PFSK-1 (cell line): ENCODE measurements at regions not wholly inside any gene's neighbourhood (a gene's known extent, or its start where the extent isn't known, plus 50 kb on each side); places are given as distances from the start of the nearest gene placed in this dataset.

ENCODE experiments used
- FOXP2 ChIP-seq: optimal IDR thresholded peaks from 2 replicates; pipeline ENCODE3; 2011; ENCODE audit warnings: borderline replicate concordance, control low read depth, inconsistent platforms; ENCODE audit not compliant: insufficient read depth; ENCODE audit errors: extremely low read length, extremely low read depth
- POLR2AphosphoS5 ChIP-seq: IDR thresholded peaks from 2 replicates; pipeline ENCODE4 v1.6.1; 2012; ENCODE audit warnings: low read depth, mild to moderate bottlenecking, control low read depth, low read length, moderate library complexity
- SIN3A ChIP-seq: IDR thresholded peaks from 2 replicates; pipeline ENCODE4 v1.6.1; 2012; ENCODE audit warnings: mild to moderate bottlenecking, low read length, moderate library complexity, borderline replicate concordance; ENCODE audit not compliant: insufficient read depth
- TAF1 ChIP-seq: IDR thresholded peaks from 2 replicates; pipeline ENCODE4 v1.6.1; 2012; ENCODE audit warnings: low read length, control low read depth, borderline replicate concordance; ENCODE audit not compliant: insufficient read depth
- TF ChIP-seq, protein P1 (sequence below), 2 experiments: IDR thresholded peaks; 2 replicates each; pipeline versions ENCODE4 v1.6.1 to v1.8.0; 2011 to 2012; ENCODE audit warnings: low read depth in 2 of 2, low read length in 2 of 2, control low read depth in 1 of 2, inconsistent platforms in 1 of 2, mild to moderate bottlenecking in 1 of 2, moderate library complexity in 1 of 2; ENCODE audit not compliant: insufficient read depth in 1 of 2

DNA sequence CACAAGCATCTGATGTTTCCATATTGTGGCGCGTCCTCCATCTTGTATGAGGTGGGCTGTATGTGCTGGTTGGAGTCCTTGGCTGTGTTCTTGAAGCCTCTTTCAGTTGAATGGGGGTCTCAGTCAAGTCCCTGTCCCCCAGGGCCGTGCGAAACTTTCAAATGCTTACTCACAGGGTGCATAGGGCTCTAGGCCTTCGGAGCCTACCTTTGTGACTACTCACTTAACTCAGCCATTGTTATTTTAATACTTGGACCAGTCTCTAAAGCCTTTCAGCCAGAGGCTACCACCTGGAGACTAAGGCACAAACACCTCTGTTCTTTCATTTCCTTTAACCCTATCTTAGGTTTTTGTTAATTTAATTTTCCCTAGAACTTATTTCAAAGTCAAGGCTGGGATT, 785.9 kb downstream of the GATA3 start:
- TF ChIP-seq SIN3A (no peak), TAF1 (no peak), POLR2AphosphoS5 (no peak), FOXP2 (no peak)
- TF ChIP-seq, protein P1, sequence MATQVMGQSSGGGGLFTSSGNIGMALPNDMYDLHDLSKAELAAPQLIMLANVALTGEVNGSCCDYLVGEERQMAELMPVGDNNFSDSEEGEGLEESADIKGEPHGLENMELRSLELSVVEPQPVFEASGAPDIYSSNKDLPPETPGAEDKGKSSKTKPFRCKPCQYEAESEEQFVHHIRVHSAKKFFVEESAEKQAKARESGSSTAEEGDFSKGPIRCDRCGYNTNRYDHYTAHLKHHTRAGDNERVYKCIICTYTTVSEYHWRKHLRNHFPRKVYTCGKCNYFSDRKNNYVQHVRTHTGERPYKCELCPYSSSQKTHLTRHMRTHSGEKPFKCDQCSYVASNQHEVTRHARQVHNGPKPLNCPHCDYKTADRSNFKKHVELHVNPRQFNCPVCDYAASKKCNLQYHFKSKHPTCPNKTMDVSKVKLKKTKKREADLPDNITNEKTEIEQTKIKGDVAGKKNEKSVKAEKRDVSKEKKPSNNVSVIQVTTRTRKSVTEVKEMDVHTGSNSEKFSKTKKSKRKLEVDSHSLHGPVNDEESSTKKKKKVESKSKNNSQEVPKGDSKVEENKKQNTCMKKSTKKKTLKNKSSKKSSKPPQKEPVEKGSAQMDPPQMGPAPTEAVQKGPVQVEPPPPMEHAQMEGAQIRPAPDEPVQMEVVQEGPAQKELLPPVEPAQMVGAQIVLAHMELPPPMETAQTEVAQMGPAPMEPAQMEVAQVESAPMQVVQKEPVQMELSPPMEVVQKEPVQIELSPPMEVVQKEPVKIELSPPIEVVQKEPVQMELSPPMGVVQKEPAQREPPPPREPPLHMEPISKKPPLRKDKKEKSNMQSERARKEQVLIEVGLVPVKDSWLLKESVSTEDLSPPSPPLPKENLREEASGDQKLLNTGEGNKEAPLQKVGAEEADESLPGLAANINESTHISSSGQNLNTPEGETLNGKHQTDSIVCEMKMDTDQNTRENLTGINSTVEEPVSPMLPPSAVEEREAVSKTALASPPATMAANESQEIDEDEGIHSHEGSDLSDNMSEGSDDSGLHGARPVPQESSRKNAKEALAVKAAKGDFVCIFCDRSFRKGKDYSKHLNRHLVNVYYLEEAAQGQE (IDR thresholded peaks at IDR 0.05; ENCODE audit: insufficient read depth in 1 of 2, low read depth in 2 of 2, low read length in 2 of 2) = no peak

DNA sequence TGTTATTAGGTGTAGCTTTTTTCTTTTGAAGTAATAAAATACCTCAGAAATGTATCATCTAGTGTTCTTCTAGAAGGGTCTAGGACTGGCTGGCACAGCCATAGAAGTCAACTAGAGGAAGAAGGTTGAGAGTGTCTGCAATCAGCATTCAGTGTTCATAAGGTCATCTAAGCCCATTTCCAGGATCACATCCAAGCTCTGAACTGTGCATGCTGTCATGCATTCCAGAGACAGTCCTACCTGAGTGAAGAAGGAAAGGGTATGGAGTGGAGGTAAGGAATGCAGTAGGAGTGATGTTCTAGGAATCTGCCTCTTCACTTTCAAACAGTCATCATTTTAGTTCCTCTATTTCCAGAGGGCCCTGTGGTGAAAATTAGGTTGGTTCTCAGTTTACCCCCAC, 789.7 kb downstream of the GATA3 start:
- TF ChIP-seq SIN3A (no peak), TAF1 (no peak), POLR2AphosphoS5 (no peak), FOXP2 (no peak)
- TF ChIP-seq, protein P1 (IDR thresholded peaks at IDR 0.05; ENCODE audit: insufficient read depth in 1 of 2, low read depth in 2 of 2, low read length in 2 of 2) = no peak

DNA sequence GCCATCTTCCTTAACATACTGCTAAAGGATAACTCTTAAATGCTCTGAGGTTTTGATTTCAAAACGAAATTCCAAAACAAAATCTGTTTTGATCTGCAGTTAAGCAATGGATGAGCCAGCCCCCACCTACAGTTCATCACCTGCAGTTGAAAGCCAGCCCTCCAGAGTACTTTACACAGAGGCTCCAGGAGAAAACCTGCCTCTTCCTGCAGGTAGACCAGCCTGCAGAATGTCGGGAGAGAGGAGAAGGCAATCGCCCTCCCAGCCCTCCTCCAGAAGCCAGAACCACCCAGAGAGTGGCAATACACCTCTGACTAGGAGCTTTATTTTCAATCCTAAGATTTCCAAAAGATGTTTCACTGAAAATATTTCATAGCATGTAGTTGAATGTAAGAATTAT, 798.1 kb downstream of the GATA3 start:
- TF ChIP-seq SIN3A = no peak
- no peak for TF ChIP-seq FOXP2
- TF ChIP-seq POLR2AphosphoS5 = no peak
- no peak for TF ChIP-seq TAF1
- TF ChIP-seq, protein P1 (IDR thresholded peaks at IDR 0.05; ENCODE audit: insufficient read depth in 1 of 2, low read depth in 2 of 2, low read length in 2 of 2) = no peak

DNA sequence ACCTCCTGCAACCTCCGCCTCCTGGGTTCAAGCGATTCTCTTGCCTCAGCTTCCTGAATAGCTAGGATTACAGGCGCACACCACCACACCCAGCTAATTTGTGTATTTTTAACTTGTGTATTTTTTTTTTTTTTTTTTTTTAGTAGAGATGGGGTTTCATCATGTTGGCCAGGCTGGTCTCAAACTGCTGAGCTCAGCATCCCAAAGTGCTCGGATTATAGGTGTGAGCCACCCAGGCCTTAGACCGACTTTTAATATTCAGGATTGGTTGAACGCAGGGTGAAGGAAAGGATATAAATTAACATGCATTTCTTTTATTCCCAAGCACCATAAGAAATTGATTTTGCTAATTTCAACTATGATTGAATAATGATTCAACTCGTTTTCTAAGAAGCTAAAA, 798.6 kb downstream of the GATA3 start:
- no peak for TF ChIP-seq POLR2AphosphoS5
- TF ChIP-seq TAF1 = no peak
- no peak for TF ChIP-seq FOXP2
- TF ChIP-seq, protein P1 (IDR thresholded peaks at IDR 0.05; ENCODE audit: insufficient read depth in 1 of 2, low read depth in 2 of 2, low read length in 2 of 2) = no peak
- TF ChIP-seq SIN3A = no peak

DNA sequence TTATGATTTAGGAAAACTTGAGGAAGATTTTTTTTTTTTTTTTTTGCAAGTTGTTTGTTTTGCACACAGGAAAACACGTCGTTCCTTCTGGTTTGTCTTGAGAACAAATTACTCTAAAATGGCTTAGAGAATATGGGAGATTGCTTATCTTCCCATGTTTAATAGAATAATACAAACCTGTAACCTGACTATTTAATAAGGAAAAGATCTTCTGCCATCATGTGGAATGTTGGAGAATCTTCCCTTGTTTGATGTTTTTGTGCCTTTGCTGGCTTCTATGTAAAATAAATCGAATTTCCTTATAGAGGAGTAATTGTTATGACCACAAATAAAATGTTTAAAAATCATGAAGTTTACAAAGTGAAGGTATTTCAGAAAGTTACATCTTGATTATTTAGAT, 818.8 kb downstream of the GATA3 start:
- TF ChIP-seq POLR2AphosphoS5 (no peak), TAF1 (no peak), SIN3A (no peak)
- TF ChIP-seq, protein P1 (IDR thresholded peaks at IDR 0.05; ENCODE audit: insufficient read depth in 1 of 2, low read depth in 2 of 2, low read length in 2 of 2) = no peak
